HepG2 (cell line): ENCODE measurements at regions not wholly inside any gene's neighbourhood (a gene's known extent, or its start where the extent isn't known, plus 50 kb on each side); places are given as distances from the start of the nearest gene placed in this dataset.

Experiments used
- CEBPG ChIP-seq: IDR thresholded peaks from 2 replicates; pipeline ENCODE4 v1.6.1; 2016
- CERS6 ChIP-seq: sonication (generic); formaldehyde crosslinking; IDR thresholded peaks from 2 replicates; pipeline ENCODE4 v1.5.0; 2020; ENCODE audit warnings: missing genetic modification reagents
- EHMT2 ChIP-seq: fragments of 200-600 bp; sonication (generic); IDR thresholded peaks from 2 replicates; pipeline ENCODE4 v1.7.0; 2017; ENCODE audit warnings: antibody characterized with exemption, low read depth, low read length, borderline replicate concordance
- GTF2F1 ChIP-seq: fragments of 150-350 bp; IDR thresholded peaks from 2 replicates; pipeline ENCODE4 v1.6.1; 2014; ENCODE audit warnings: low read length
- MYPOP ChIP-seq: sonication (generic); formaldehyde crosslinking; IDR thresholded peaks from 2 replicates; pipeline ENCODE4 v1.8.1; 2023; ENCODE audit warnings: mild to moderate bottlenecking, moderate library complexity, missing genetic modification reagents
- RERE ChIP-seq: IDR thresholded peaks from 2 replicates; pipeline ENCODE4 v1.6.1; 2016; ENCODE audit warnings: low read depth, missing genetic modification reagents, missing compliant biosample characterization
- REST ChIP-seq, 2 experiments: IDR thresholded peaks; 2 replicates each; pipeline ENCODE4 v1.6.1; 2011 to 2012; ENCODE audit warnings: low read length in 2 of 2, borderline replicate concordance in 1 of 2, low read depth in 1 of 2, mild to moderate bottlenecking in 1 of 2, moderate library complexity in 1 of 2
- SALL2 ChIP-seq: sonication (generic); formaldehyde crosslinking; IDR thresholded peaks from 2 replicates; pipeline ENCODE4 v1.8.1; 2023; ENCODE audit warnings: mild to moderate bottlenecking, missing genetic modification reagents, inconsistent platforms
- TRIM24 ChIP-seq: sonication (generic); formaldehyde crosslinking; IDR thresholded peaks from 2 replicates; pipeline ENCODE4 v1.8.0; 2022; ENCODE audit warnings: mild to moderate bottlenecking, missing genetic modification reagents
- ZNF484 ChIP-seq: sonication (generic); formaldehyde crosslinking; IDR thresholded peaks from 2 replicates; pipeline ENCODE4 v1.5.1; 2020; ENCODE audit warnings: mild to moderate bottlenecking, low read depth, missing genetic modification reagents, borderline replicate concordance

- TF ChIP-seq REST (IDR thresholded peaks at IDR 0.05; ENCODE audit: borderline replicate concordance in 1 of 2, low read depth in 1 of 2, low read length in 2 of 2) (peak; percentile 49 to 94), MYPOP (CRISPR knock-in tag) (no peak), GTF2F1 (no peak), TRIM24 (CRISPR knock-in tag) (no peak), ZNF484 (no peak), SALL2 (CRISPR knock-in tag) (no peak), CEBPG (CRISPR knock-in tag) (no peak), CERS6 (CRISPR knock-in tag) (no peak), EHMT2 (peak; percentile 74; the same call in 1 of the 2 replicates), RERE (CRISPR knock-in tag) (no peak)
- TF ChIP-seq, all 625 proteins: peak for 4
Measured at GRCh38 chr11:128365044-128365443, 222.3 kb downstream of the ETS1 start (continued).
